LNCaP clone FGC (cell line): ENCODE measurements at regions not wholly inside any gene's neighbourhood (a gene's known extent, or its start where the extent isn't known, plus 50 kb on each side); places are given as distances from the start of the nearest gene placed in this dataset.

Source experiments
- DNase-seq: peaks from one replicate; pipeline ENCODE4 v3.0.0-alpha.2; 2011; ENCODE audit warnings: low read depth
- H3K4me3 ChIP-seq: 2 replicates; pipeline ENCODE4 v1.5.1; 2011; ENCODE audit warnings: mild to moderate bottlenecking, low read depth, low read length, control low read depth
- CTCF ChIP-seq: IDR thresholded peaks from 2 replicates; pipeline ENCODE4 v1.5.1; 2012; ENCODE audit warnings: mild to moderate bottlenecking; ENCODE audit not compliant: control insufficient read depth, insufficient read depth; ENCODE audit errors: extremely low read depth

GRCh38 chr7:52146871-52147634, 830.4 kb upstream of the COBL start:
- no peak overlapping the region for H3K4me3 ChIP-seq
- no peak for TF ChIP-seq CTCF
- no peak for DNase-seq

GRCh38 chr7:52143219-52143618, 826.6 kb upstream of the COBL start:
- no peak for TF ChIP-seq CTCF
- DNase-seq, result no peak
- H3K4me3 ChIP-seq, result no peak overlapping the region

GRCh38 chr7:52140851-52141250, 824.2 kb upstream of the COBL start:
- H3K4me3 ChIP-seq, result no peak overlapping the region
- DNase-seq, result no peak
- no peak for TF ChIP-seq CTCF

- DNase-seq, result no peak
- no peak for TF ChIP-seq CTCF
- H3K4me3 ChIP-seq, result no peak overlapping the region
These were observed 818.8 kb upstream of the COBL start for GRCh38 chr7:52135403-52135802.

- DNase-seq, result no peak
- no peak for TF ChIP-seq CTCF
These were observed 812.7 kb upstream of the COBL start for GRCh38 chr7:52129278-52129677.

GRCh38 chr7:52120912-52121311, 804.3 kb upstream of the COBL start:
- DNase-seq, result no peak
- no peak overlapping the region for H3K4me3 ChIP-seq
- no peak for TF ChIP-seq CTCF

More at GRCh38 chr7:52129278-52129677, 812.7 kb upstream of the COBL start:
- no peak overlapping the region for H3K4me3 ChIP-seq

GRCh38 chr7:52119537-52119936, 802.9 kb upstream of the COBL start:
- no peak overlapping the region for H3K4me3 ChIP-seq
- DNase-seq, result no peak
- no peak for TF ChIP-seq CTCF
